Esophagus muscularis mucosa (tissue), 4 donors: ENCODE measurements at regions not wholly inside any gene's neighbourhood (a gene's known extent, or its start where the extent isn't known, plus 50 kb on each side); places are given as distances from the start of the nearest gene placed in this dataset.

ENCODE experiments used
- DNase-seq: peaks from one replicate; pipeline ENCODE4 v3.0.0-alpha.2; 2017; ENCODE audit errors: extremely low spot score
- H3K27ac ChIP-seq, 4 donors: fragments of 200-600 bp; sonication (generic); replicated peaks in 1 of 4; 1 replicate in 3 of 4; 2 replicates in 1 of 4; pipeline ENCODE4 v1.5.1; 2016 to 2019; ENCODE audit warnings: mild to moderate bottlenecking in 1 of 4
- H3K27me3 ChIP-seq, 4 donors: fragments of 200-600 bp; sonication (generic); one replicate each; pipeline versions ENCODE4 v1.5.1 to v1.6.0; 2016 to 2019
- H3K36me3 ChIP-seq, 4 donors: fragments of 200-600 bp; sonication (generic); one replicate each; pipeline ENCODE4 v1.5.1; 2016 to 2019
- H3K4me1 ChIP-seq, 4 donors: fragments of 200-600 bp; sonication (generic); one replicate each; pipeline ENCODE4 v1.5.1; 2016 to 2019
- H3K4me3 ChIP-seq, 4 donors: fragments of 200-600 bp; sonication (generic); 1 replicate in 2 of 4; 2 replicates in 2 of 4; pipeline ENCODE4 v1.5.1; 2016 to 2019; ENCODE audit warnings: mild to moderate bottlenecking in 4 of 4, moderate library complexity in 1 of 4
- H3K9me3 ChIP-seq, 4 donors: fragments of 200-600 bp; sonication (generic); 1 replicate in 3 of 4; 2 replicates in 1 of 4; pipeline ENCODE4 v1.5.1; 2016 to 2019
- EP300 ChIP-seq: sonication (generic); formaldehyde crosslinking; IDR thresholded peaks from one replicate; pipeline ENCODE4 v1.6.1; 2017; ENCODE audit warnings: antibody characterized with exemption
- POLR2A ChIP-seq: fragments of 450-650 bp; IDR thresholded peaks from one replicate; pipeline ENCODE4 v1.6.1; 2017; ENCODE audit warnings: antibody characterized with exemption, moderate library complexity, mild to moderate bottlenecking, low read depth
- POLR2AphosphoS5 ChIP-seq, 2 donors: sonication (generic); formaldehyde crosslinking; IDR thresholded peaks; one replicate each; pipeline ENCODE4 v1.6.1; 2017; ENCODE audit warnings: antibody characterized with exemption in 2 of 2
- WGBS: methylation state at CpG from one replicate; pipeline ENCODE4 v1.1.5; 2018; 5-methylcytosine and 5-hydroxymethylcytosine counted together
- intact Hi-C: fragments of 100-400 bp; cut with DNase I; formaldehyde crosslinking; loops from one replicate; pipeline ENCODE4 v1.15.1; 2023
- TF ChIP-seq, protein P1 (sequence below), 3 experiments: fragments of 200-600 bp in 2 of 3; fragments of 450-650 bp in 1 of 3; sonication (generic) in 2 of 3; IDR thresholded peaks; one replicate each; pipeline ENCODE4 v1.5.1; 2017 to 2019; ENCODE audit warnings: antibody characterized with exemption in 3 of 3, mild to moderate bottlenecking in 2 of 3, moderate library complexity in 1 of 3

DNA sequence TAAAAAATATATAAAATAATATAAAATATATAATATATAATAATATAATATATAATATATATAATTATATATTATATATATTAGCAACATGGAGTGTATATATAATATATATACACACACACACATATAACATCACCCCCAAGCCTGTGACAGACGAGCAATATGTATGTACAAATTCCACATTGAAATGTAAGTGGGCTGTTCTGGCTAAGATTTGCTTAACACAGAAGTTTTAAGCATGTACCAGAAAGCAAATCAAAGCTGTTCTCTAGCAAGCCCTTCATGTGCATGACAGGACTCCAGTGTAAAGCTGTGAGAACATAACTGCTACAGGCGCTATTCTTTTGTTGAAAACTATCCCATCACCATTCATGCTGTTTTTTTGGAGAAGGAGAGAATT is 261.7 kb upstream of the TNP1 start:
- WGBS = 75% methylated on average over 2 of the region's 2 CpGs
- no peak overlapping the region for H3K4me3 ChIP-seq
- TF ChIP-seq POLR2A (no peak), POLR2AphosphoS5 (IDR thresholded peaks at IDR 0.05) (no peak), EP300 (no peak)
- TF ChIP-seq, protein P1, sequence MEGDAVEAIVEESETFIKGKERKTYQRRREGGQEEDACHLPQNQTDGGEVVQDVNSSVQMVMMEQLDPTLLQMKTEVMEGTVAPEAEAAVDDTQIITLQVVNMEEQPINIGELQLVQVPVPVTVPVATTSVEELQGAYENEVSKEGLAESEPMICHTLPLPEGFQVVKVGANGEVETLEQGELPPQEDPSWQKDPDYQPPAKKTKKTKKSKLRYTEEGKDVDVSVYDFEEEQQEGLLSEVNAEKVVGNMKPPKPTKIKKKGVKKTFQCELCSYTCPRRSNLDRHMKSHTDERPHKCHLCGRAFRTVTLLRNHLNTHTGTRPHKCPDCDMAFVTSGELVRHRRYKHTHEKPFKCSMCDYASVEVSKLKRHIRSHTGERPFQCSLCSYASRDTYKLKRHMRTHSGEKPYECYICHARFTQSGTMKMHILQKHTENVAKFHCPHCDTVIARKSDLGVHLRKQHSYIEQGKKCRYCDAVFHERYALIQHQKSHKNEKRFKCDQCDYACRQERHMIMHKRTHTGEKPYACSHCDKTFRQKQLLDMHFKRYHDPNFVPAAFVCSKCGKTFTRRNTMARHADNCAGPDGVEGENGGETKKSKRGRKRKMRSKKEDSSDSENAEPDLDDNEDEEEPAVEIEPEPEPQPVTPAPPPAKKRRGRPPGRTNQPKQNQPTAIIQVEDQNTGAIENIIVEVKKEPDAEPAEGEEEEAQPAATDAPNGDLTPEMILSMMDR (IDR thresholded peaks at IDR 0.05) = no peak
- intact Hi-C loops = no loop called here
- DNase-seq = no peak
- no peaks in the 10 kb centered on the region for H3K27me3 ChIP-seq
- no peak overlapping the region for H3K27ac ChIP-seq
- H3K36me3 ChIP-seq = no peaks in the 10 kb centered on the region
- H3K9me3 ChIP-seq = no peaks in the 10 kb centered on the region
- H3K4me1 ChIP-seq = no peaks in the 10 kb centered on the region

DNA sequence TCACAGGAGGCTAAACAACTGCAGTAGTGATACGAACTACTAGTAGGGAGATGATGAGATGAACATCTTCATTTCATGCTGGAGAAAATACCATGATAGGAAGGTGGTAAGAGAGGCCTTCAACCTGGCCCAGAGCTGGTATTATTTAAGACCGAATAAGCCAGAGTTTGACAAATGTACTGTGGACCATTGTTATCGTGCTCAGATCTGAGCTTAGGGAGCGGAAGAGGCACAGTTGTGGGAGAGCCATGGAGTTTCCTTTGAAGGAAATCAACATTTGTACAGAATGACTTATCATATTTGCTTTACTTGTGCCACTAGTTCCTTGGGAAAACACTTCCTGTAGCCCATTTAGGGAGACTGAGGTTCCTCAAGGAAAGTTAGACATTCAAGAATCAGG is 260.6 kb upstream of the TNP1 start:
- Histone ChIP-seq H3K27ac (no peak overlapping the region), H3K9me3 (no peaks in the 10 kb centered on the region), H3K27me3 (no peaks in the 10 kb centered on the region), H3K4me3 (no peak overlapping the region), H3K36me3 (no peaks in the 10 kb centered on the region), H3K4me1 (no peaks in the 10 kb centered on the region)
- TF ChIP-seq EP300 = no peak
- no peak for TF ChIP-seq POLR2AphosphoS5 (IDR thresholded peaks at IDR 0.05)
- TF ChIP-seq POLR2A = no peak
- TF ChIP-seq, protein P1 (IDR thresholded peaks at IDR 0.05) = no peak
- intact Hi-C loops = no loop called here
- DNase-seq = no peak
- WGBS = 97% methylated on average over 4 of the region's 4 CpGs

DNA sequence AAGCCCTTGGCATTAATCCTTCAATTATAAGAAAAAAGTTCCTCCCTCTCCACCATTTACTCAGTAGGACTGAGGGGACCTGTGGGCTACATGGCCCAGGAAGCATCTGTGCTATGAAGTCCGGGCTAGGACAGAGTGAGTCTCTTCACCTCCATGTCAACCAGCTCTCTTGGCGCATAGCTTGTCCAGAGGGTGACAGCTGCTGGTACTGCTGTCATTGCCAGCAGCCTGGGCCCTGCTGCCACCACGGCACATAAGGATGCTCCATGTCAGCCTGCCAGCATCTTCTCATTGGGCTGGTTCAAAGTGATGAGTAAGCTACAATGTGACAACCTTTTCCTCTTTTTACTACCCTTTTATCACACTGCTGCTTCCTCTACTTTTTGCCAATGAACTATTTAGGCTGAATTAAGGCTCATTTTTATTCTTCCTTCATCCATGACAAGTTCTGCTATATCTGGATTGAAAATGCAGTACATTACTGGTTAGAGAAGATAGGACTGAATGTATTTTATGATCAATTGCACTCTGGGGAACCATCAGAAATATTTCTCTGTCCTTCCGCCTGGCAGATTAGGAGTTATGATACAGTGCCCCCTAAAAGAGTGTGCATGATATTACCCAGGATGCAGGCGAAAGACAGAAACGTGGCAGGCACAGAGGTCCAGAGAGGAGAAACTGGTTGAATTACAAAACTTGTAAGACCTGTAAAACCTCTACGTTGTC is 258.9 kb upstream of the TNP1 start:
- H3K4me1 ChIP-seq = no peaks in the 10 kb centered on the region
- TF ChIP-seq EP300 (no peak), POLR2A (no peak), POLR2AphosphoS5 (IDR thresholded peaks at IDR 0.05) (no peak)
- TF ChIP-seq, protein P1 (IDR thresholded peaks at IDR 0.05) = no peak
- intact Hi-C loops = no loop called here
- 85% methylated on average over 7 of the region's 7 CpGs for WGBS
- H3K27me3 ChIP-seq = no peaks in the 10 kb centered on the region
- no peak for DNase-seq
- H3K4me3 ChIP-seq = no peak overlapping the region
- no peaks in the 10 kb centered on the region for H3K9me3 ChIP-seq
- no peaks in the 10 kb centered on the region for H3K36me3 ChIP-seq
- H3K27ac ChIP-seq = no peak overlapping the region

DNA sequence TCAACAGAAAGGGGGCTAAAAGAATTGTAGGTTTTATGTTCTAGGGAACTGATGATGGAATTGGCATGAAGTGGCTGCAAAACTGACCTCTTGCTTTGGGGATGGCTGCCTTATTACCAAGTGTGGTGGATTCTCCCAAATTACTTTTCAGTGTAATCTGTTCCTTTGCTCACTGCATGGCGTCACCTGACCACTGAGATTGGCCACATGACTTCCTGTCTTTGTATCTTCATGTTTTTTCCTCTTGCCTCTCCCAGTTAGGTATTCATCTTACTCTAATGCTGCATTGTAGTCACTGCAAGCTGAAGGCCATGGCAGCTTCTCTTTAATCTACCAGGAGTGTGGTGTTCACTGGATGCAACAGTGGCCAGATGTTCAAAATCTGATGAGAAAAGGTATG is 257.7 kb upstream of the TNP1 start:
- H3K4me1 ChIP-seq = no peaks in the 10 kb centered on the region
- H3K36me3 ChIP-seq = no peaks in the 10 kb centered on the region
- no peak overlapping the region for H3K27ac ChIP-seq
- intact Hi-C loops = no loop called here
- no peaks in the 10 kb centered on the region for H3K9me3 ChIP-seq
- no peak for DNase-seq
- no peak for TF ChIP-seq EP300
- TF ChIP-seq POLR2A = no peak
- TF ChIP-seq, protein P1 (IDR thresholded peaks at IDR 0.05) = no peak
- TF ChIP-seq POLR2AphosphoS5 (IDR thresholded peaks at IDR 0.05) = no peak
- no peak overlapping the region for H3K4me3 ChIP-seq
- H3K27me3 ChIP-seq = no peaks in the 10 kb centered on the region
- WGBS = 83% methylated on average over 1 of the region's 1 CpG

DNA sequence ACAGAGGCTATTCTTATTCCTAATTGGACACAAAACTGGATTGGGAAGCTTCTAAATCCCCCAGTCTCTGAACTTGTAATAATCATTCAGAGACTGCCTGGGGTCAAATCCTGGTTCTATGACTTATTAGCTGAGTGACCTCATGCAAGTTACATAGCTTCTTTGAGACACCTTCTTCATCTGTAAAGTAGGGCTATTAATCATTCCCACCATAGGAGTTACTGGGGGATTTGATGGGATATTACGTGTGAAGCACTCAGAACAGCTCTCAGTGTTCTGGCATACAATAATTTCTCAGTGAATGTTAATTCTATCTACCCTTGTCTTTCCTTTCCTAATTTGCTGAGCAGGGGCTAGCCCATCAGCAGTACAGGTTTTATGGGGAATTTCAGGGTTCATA is 256.7 kb upstream of the TNP1 start:
- WGBS = 100% methylated on average over 1 of the region's 1 CpG

More for the DNA sequence above, 256.7 kb upstream of the TNP1 start:
- TF ChIP-seq EP300 (no peak), POLR2AphosphoS5 (IDR thresholded peaks at IDR 0.05) (no peak), POLR2A (no peak)
- TF ChIP-seq, protein P1 (IDR thresholded peaks at IDR 0.05) = no peak
- H3K4me3 ChIP-seq = no peak overlapping the region
- no peaks in the 10 kb centered on the region for H3K9me3 ChIP-seq
- H3K27ac ChIP-seq = no peak overlapping the region
- intact Hi-C loops = no loop called here
- DNase-seq = no peak
- no peaks in the 10 kb centered on the region for H3K36me3 ChIP-seq
- no peaks in the 10 kb centered on the region for H3K27me3 ChIP-seq
- H3K4me1 ChIP-seq = no peaks in the 10 kb centered on the region
